ENCODE measurements at regions not wholly inside any gene's neighbourhood (a gene's known extent, or its start where the extent isn't known, plus 50 kb on each side); places are given as distances from the start of the nearest gene placed in this dataset.

GRCh38 chr5:29382780-29383179, 1810.7 kb upstream of the CDH6 start:
- H3K4me1 Mint-ChIP-seq = no peaks in the 10 kb centered on the region
- DNase-seq (ENCODE audit: low spot score) = no peak

GRCh38 chr5:29380029-29380428, 1813.5 kb upstream of the CDH6 start:
- TF ChIP-seq EZH2 (IDR thresholded peaks at IDR 0.05) (no peak), CTCF (IDR thresholded peaks at IDR 0.05) (no peak), EZH2phosphoT487 (IDR thresholded peaks at IDR 0.05) (no peak)
- no peaks in the 10 kb centered on the region for H3K36me3 Mint-ChIP-seq

More at GRCh38 chr5:29382780-29383179, 1810.7 kb upstream of the CDH6 start:
- Histone ChIP-seq H3K4me3 (no peak overlapping the region), H3K36me3 (no peaks in the 10 kb centered on the region), H3F3A (ENCODE audit: low read depth) (no peaks in the 10 kb centered on the region), H3K27me3 (no peaks in the 10 kb centered on the region), H3K9me3 (ENCODE audit: low read depth) (no peaks in the 10 kb centered on the region), H2AFZ (replicated peaks) (peak overlapping the region; percentile 29), H3K27ac (no peak overlapping the region), H3K4me2 (no peak overlapping the region), H3K9ac (no peak overlapping the region), H3K4me1 (no peaks in the 10 kb centered on the region), H4K20me1 (ENCODE audit: low read depth) (no peaks in the 10 kb centered on the region), H3K79me2 (ENCODE audit: low read depth) (no peaks in the 10 kb centered on the region)
- Mint-ChIP-seq H3K27ac (no peak overlapping the region), H3K9me3 (no peaks in the 10 kb centered on the region), H3K36me3 (no peaks in the 10 kb centered on the region), H3K4me3 (no peak overlapping the region), H3K27me3 (ENCODE audit: insufficient read depth, low read depth) (no peaks in the 10 kb centered on the region)
- TF ChIP-seq EZH2 (IDR thresholded peaks at IDR 0.05) (no peak), CTCF (IDR thresholded peaks at IDR 0.05) (no peak), EZH2phosphoT487 (IDR thresholded peaks at IDR 0.05) (no peak)

GRCh38 chr5:29379619-29380018, 1813.9 kb upstream of the CDH6 start:
- H3K4me2 ChIP-seq = no peak overlapping the region
- no peaks in the 10 kb centered on the region for H3K4me1 Mint-ChIP-seq

More at GRCh38 chr5:29380029-29380428, 1813.5 kb upstream of the CDH6 start:
- Histone ChIP-seq H3K4me2 (no peak overlapping the region), H2AFZ (replicated peaks) (no peak overlapping the region), H3F3A (ENCODE audit: low read depth) (no peaks in the 10 kb centered on the region), H3K9me3 (ENCODE audit: low read depth) (no peaks in the 10 kb centered on the region), H3K27me3 (no peaks in the 10 kb centered on the region), H3K79me2 (ENCODE audit: low read depth) (no peaks in the 10 kb centered on the region), H3K36me3 (no peaks in the 10 kb centered on the region), H3K27ac (no peak overlapping the region), H3K9ac (no peak overlapping the region), H4K20me1 (ENCODE audit: low read depth) (no peaks in the 10 kb centered on the region), H3K4me3 (no peak overlapping the region), H3K4me1 (no peaks in the 10 kb centered on the region)
- no peak for DNase-seq (ENCODE audit: low spot score)
- Mint-ChIP-seq H3K27me3 (ENCODE audit: insufficient read depth, low read depth) (no peaks in the 10 kb centered on the region), H3K4me1 (no peaks in the 10 kb centered on the region), H3K4me3 (no peak overlapping the region), H3K27ac (no peak overlapping the region), H3K9me3 (no peaks in the 10 kb centered on the region)

More at GRCh38 chr5:29379619-29380018, 1813.9 kb upstream of the CDH6 start:
- Histone ChIP-seq H3K27ac (no peak overlapping the region), H3K9me3 (ENCODE audit: low read depth) (no peaks in the 10 kb centered on the region), H3K27me3 (no peaks in the 10 kb centered on the region), H3F3A (ENCODE audit: low read depth) (no peaks in the 10 kb centered on the region), H2AFZ (replicated peaks) (no peak overlapping the region), H3K9ac (no peak overlapping the region), H3K4me3 (no peak overlapping the region), H3K79me2 (ENCODE audit: low read depth) (no peaks in the 10 kb centered on the region), H3K36me3 (no peaks in the 10 kb centered on the region), H3K4me1 (no peaks in the 10 kb centered on the region), H4K20me1 (ENCODE audit: low read depth) (no peaks in the 10 kb centered on the region)
- Mint-ChIP-seq H3K4me3 (no peak overlapping the region), H3K27ac (no peak overlapping the region), H3K27me3 (ENCODE audit: insufficient read depth, low read depth) (no peaks in the 10 kb centered on the region), H3K36me3 (no peaks in the 10 kb centered on the region), H3K9me3 (no peaks in the 10 kb centered on the region)
- no peak for DNase-seq (ENCODE audit: low spot score)
- TF ChIP-seq EZH2phosphoT487 (IDR thresholded peaks at IDR 0.05) (no peak), EZH2 (IDR thresholded peaks at IDR 0.05) (no peak), CTCF (IDR thresholded peaks at IDR 0.05) (no peak)
